HUDEP-2 (cell line): ENCODE measurements at regions not wholly inside any gene's neighbourhood (a gene's known extent, or its start where the extent isn't known, plus 50 kb on each side); places are given as distances from the start of the nearest gene placed in this dataset.

ENCODE experiments used
- DNase-seq, 76 experiments: peaks; one replicate each; lab custom pipeline; 2025; ENCODE audit not compliant: unreplicated experiment in 76 of 76; lab: John Stamatoyannopoulos, UW

DNA sequence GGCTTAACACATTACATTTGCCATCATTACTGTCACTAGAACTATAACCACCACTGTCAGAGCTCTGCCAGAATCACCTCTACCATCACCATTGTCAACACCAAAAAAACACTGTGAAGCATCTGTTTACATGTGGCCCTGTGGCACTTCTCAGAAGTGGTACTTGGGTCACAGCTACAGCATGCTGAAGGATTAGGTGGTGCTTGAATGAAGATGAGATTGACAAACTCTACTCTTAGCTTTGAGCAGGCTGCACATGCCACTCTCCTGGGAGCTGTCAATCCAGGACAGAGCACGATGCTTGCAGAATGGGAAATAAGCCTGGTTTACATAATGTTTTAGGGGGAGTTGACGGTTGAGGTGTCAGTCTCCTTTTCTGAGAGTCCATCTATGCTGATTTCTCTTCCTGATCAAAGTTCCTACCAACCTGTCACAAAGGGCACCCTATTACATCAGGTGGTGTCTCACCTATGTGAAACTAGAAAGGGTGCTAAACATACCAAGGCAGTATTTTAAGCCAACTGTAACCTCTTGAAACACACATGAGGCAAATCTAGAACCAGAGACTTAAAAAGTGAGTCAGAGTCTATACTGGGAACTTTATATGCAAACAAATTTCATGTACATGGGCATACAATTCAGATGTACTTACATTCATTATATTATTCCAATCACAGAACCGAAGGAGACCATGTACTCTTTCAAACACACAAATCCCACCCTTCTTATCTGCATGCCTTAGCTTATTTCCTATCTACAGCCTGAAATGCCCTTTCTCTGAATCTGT lies 258.7 kb downstream of the EMP1 start:
- no peak for DNase-seq

GRCh38 chr12:13452955-13453570 lies 256.5 kb downstream of the EMP1 start:
- no peak for DNase-seq

DNA sequence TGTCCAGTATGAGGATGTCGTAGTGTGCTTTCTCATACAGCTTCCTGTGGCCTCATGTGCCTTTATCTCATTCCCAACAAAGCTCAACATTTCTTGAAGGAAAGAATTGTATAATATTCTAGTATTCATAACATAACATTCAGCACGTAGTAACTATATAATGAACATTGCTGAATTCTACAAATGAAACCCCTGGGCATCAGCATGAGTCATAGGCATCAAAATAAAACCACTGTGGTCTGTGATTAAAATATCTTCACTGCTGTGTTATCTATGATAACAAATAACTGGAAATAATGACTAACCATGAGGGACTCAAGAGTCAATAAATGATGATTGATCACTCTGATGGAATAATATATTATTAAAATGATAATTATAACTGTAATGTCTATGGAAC lies 255.2 kb downstream of the EMP1 start:
- DNase-seq = no peak

GRCh38 chr12:13450231-13451080 lies 253.9 kb downstream of the EMP1 start:
- DNase-seq = no peak

DNA sequence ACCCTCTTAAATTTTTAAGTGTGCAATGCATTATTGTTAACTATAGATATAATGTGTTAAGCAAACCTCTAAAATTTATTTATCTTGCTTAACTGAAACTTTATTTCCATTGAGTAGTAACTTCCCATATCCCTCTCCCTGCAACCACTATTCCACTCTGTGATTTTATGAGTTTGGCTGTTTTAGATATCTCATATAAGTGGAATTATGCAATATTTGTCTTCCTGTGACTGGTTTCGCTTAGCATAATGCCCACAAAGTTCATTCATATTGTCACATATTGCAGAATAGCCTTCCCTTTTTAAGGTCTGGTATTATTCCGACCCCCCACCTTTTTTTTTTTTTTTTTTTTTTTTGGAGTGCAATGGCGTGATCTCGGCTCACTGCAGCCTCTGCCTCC lies 247.6 kb downstream of the EMP1 start:
- DNase-seq = no peak

GRCh38 chr12:13443498-13443897 lies 247.0 kb downstream of the EMP1 start:
- DNase-seq = no peak

- DNase-seq = no peak
Measured at GRCh38 chr12:13443028-13443427, 246.5 kb downstream of the EMP1 start.

GRCh38 chr12:13442457-13442856 lies 245.9 kb downstream of the EMP1 start:
- DNase-seq = no peak

GRCh38 chr12:13440844-13441243 lies 244.3 kb downstream of the EMP1 start:
- no peak for DNase-seq

GRCh38 chr12:13437541-13437940 lies 241.0 kb downstream of the EMP1 start:
- DNase-seq = no peak

GRCh38 chr12:13436696-13437391 lies 240.3 kb downstream of the EMP1 start:
- DNase-seq = peak in 15 of 76 experiments; percentile 1 to 73 (median 43)

DNA sequence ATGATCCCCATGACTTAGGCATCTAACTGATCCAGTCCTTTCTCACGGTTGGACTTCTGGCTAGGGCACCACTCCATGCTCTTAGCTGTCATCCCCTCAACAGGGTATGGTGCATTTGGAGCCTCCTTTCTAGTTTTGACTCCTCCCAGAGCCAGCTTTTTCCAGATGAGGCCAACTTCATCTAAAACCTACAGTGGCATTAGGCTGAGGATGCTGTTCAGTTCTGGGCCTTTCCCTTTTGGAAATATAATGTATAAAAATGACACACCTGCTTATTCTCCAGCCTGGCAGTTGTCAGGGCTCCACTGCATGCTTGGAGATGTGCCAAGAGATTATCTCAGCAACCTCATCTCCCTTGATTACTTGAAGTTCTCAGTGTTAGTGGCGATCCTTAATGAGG lies 239.7 kb downstream of the EMP1 start:
- DNase-seq = no peak

GRCh38 chr12:13435235-13435933 lies 238.9 kb downstream of the EMP1 start:
- no peak for DNase-seq

DNA sequence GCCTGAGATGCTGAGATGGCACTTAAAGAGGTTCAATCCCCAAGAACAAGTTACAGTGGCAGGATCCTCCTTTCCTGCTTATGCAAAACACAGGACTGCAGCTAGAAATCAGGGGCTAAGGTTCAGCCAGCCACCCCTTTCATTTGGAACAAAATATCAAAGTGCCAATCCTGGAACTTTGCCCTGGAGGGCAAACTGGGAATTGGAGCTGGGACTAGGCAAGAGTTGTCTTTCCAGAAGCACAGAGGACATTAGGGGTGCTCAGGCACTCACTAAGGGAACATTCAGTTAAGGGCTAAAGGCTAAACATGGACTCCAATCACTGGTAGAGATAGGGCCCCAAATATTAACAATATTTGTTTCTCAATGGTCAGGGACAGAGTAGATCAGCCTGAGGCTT lies 237.2 kb downstream of the EMP1 start:
- no peak for DNase-seq

DNA sequence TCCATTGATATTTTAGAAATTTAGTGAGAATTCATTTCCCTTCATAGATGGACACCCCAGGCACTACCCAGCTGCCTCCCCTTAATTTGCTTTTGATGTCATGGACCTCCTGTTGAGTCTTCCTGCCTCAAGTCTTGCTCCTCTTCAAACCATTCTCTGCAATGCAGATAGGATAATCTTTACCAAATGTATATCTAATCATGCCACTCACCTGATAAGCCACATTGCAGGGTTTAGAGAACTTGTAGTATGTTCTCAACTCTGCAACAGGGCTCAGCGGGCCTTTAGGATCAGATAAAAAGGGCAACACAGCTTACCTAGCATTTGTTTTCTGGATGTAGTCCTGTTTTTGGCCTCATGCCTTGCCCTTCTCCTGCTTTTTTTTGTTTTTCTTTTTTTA lies 234.5 kb downstream of the EMP1 start:
- no peak for DNase-seq

- DNase-seq = no peak
Measured at GRCh38 chr12:13428538-13429265, 232.2 kb downstream of the EMP1 start.

DNA sequence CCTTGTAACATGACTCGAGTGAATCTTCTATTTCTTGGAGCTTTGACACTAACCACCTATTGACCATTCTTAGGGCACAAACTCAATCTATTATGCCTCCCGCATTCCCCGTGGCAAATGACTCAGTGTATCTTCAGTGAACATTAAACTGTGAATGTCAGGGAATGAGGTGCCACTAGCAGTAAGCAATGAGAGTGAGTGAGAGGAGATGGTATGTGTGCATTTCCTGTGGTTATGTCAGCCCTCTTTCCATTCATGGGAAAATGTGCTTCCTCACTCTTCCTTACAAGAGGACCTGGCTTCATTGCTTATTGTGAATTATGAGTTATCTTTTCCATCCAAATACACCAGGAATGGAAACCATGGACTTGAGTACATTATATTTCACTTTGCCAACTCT lies 229.2 kb downstream of the EMP1 start:
- no peak for DNase-seq

GRCh38 chr12:13422291-13422690 lies 225.8 kb downstream of the EMP1 start:
- DNase-seq = no peak

GRCh38 chr12:13417516-13417915 lies 221.0 kb downstream of the EMP1 start:
- DNase-seq = no peak

DNA sequence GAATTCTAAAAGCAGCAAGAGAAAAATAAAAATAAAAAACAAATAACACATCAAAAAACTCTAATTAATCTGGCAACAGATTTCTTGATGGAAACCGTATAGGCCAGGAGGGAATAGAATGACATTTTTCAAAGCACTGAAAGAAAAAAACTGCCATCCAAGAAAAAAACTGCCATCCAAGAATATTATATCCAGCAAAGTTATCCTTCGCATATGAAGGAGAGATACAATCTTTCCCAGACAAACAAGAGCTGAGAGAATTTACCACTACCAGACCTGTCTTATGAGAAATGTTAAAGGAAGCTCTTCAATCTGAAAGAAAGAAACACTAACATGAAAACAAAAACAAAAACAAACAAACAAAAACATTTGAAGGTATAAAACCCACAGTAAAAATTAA lies 214.8 kb downstream of the EMP1 start:
- DNase-seq = no peak
